Thyroid gland (tissue), 4 donors: ENCODE measurements at regions not wholly inside any gene's neighbourhood (a gene's known extent, or its start where the extent isn't known, plus 50 kb on each side); places are given as distances from the start of the nearest gene placed in this dataset.

Experiments
- CTCF ChIP-seq, 6 experiments: fragments of 200-600 bp in 3 of 6; fragments of 450-650 bp in 3 of 6; sonication (generic) in 3 of 6; IDR thresholded peaks; one replicate each; pipeline ENCODE4 v1.5.1; 2016 to 2019; ENCODE audit warnings: antibody characterized with exemption in 6 of 6, mild to moderate bottlenecking in 2 of 6, inconsistent platforms in 1 of 6, moderate library complexity in 1 of 6
- POLR2A ChIP-seq, 2 donors: fragments of 450-650 bp; IDR thresholded peaks; one replicate each; pipeline ENCODE4 v1.6.1; 2017; ENCODE audit warnings: antibody characterized with exemption in 2 of 2, mild to moderate bottlenecking in 2 of 2, moderate library complexity in 1 of 2

- TF ChIP-seq CTCF (IDR thresholded peaks at IDR 0.05) (no peak), POLR2A (IDR thresholded peaks at IDR 0.05) (no peak)
Measured at GRCh38 chr20:22796469-22797077, 212.2 kb upstream of the FOXA2 start.
